Inflammatory macrophage (primary cell): ENCODE measurements at regions not wholly inside any gene's neighbourhood (a gene's known extent, or its start where the extent isn't known, plus 50 kb on each side); places are given as distances from the start of the nearest gene placed in this dataset.

Experiments used
- DNase-seq, 2 donors: peaks; one replicate each; pipeline ENCODE4 v3.0.0-alpha.2; 2020 to 2022

GRCh38 chr1:25080294-25081209 is 150.5 kb upstream of the RUNX3 start:
- peak; percentile 80 to 84 for DNase-seq

DNA sequence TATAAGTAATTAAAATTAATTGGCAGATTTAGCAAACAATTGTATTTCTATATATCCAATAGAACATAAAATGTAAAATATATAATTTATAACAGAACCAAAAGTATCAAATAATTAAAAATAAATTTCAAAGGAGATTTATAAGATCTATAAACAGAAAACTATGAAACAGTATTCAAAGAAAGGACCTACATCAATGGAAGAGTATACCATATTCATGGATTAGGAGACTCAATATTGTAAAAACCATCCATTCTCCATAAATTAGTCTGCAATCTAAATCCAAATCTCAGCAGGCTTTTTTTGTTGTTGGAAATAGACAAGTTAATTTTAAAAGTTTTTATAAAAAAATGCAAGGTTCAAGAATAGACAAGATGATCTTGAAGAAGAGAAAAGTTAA is 149.0 kb upstream of the RUNX3 start:
- no peak for DNase-seq

- no peak for DNase-seq
Observed at GRCh38 chr1:25074351-25075227, 144.5 kb upstream of the RUNX3 start.

GRCh38 chr1:25073640-25074270 is 143.7 kb upstream of the RUNX3 start:
- no peak for DNase-seq

GRCh38 chr1:25072461-25072860 is 142.4 kb upstream of the RUNX3 start:
- DNase-seq = no peak

DNA sequence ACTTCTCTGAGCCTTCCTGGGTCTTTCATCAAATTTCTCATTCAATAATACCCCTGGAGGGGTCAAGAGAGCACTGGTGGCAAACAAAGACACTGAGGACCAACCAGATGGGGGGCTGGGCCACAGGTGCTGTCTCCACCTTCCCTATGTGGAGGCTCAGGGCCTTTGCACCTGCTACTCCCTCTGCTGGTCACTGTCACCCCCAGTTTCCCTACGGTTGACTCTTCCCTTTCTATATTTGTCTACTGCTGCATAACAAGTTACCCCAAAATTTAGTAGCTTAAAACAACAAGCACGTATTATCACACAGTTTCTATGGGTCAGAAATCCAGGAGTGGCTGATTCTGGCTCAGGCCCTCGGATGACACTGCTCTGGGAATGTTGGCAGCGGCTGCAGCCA is 138.8 kb upstream of the RUNX3 start:
- DNase-seq = no peak

- DNase-seq = no peak
Observed at GRCh38 chr1:25068316-25068715, 138.2 kb upstream of the RUNX3 start.

- DNase-seq = no peak
Observed at GRCh38 chr1:25067518-25068251, 137.6 kb upstream of the RUNX3 start.

DNA sequence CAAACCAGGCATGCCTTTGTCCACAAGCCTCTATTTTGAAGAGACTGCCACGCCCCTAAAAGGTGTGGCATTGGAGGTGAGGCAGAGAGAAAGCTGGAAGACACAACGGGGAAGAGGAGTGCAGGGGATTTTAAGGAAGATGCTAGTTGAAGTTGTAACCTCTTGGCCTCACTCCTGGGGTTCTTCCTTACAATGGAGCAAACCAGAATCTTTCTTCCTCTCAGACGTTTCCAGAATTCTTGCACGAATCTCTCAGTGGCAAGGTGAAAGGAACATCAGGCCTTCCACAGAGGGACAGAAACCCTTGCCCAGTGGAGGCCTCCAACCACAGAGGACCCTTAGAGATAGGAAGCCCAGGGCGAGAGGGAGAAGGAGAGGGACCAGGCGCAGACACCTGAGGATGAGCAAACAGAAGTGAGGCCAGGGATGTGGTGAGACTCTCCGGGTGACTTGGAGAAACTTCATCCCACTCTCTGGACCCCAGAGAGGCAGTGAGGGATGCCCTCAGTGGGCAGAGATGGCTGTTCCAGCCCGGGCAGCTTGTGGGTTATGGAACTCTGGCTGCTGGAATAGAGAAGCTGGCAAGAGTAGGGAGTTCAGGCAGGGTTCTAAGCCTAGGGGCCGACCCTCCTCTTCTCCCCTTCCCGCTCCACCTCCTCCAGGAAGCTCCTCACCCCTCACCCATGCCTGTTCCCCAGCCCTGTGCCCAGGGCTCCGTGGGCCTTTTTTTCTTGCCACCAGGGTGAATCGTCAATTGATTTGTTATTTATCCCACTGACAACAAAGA is 136.8 kb upstream of the RUNX3 start:
- DNase-seq = no peak

DNA sequence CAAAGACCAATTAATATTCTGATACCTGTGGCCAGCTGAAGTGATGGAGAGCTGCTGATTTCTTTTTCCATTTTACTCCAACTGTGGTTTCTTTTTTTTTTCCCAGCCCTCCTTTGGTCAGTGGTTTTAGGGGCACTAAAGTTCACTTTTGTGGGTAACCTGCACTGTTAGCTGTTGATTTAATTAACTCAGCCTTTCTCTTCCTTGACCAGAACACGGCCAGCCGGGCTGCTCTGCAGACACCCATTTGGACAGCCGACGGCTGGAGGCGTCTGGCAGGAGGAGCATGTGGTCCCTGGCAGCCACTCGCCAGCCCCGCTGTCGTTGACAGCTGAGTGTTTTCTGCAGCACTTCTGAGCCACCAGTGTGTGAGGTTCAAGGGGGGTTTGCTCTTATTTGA is 136.2 kb upstream of the RUNX3 start:
- DNase-seq = no peak

DNA sequence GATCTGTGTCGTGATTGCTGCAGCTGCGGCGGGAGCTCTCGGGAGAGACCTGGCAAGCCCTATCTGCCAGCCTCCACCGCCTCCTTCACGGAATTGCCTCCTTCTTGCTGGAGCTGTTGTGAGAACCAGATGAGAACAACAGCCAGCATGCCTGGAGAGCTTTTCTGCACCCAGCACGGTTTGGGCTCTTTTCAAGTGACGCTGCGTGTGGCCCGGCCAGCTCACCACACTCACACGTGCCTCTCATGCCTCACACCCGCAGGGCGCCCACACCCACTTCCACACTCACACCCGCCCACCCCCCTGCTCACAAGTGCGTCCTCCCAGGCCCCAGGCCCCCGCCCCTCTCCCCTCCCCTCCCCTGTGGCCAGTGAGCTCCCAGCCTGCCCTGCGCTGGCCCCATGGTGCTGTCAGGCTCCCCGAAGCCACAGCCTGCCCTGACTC is 135.7 kb upstream of the RUNX3 start:
- no peak for DNase-seq

DNA sequence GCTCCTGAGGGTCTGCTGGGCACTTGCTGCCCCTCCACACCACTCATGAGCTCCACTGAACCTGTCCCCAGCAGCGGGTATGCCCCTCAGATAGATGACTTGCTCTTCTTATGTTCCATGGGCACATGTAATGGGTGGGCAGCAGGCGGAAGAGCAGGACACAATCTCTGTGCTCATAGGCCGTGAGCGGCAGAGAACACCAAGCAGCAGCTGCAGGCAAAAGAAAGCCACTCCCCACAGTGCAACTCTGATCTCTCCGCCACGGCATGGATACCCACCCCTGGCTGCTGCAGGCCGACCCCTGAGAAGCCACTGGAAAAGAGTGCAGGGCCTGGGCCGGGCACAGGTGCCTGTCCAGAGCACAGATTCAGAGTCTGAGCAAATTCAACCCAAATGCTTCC is 135.2 kb upstream of the RUNX3 start:
- DNase-seq = no peak

DNA sequence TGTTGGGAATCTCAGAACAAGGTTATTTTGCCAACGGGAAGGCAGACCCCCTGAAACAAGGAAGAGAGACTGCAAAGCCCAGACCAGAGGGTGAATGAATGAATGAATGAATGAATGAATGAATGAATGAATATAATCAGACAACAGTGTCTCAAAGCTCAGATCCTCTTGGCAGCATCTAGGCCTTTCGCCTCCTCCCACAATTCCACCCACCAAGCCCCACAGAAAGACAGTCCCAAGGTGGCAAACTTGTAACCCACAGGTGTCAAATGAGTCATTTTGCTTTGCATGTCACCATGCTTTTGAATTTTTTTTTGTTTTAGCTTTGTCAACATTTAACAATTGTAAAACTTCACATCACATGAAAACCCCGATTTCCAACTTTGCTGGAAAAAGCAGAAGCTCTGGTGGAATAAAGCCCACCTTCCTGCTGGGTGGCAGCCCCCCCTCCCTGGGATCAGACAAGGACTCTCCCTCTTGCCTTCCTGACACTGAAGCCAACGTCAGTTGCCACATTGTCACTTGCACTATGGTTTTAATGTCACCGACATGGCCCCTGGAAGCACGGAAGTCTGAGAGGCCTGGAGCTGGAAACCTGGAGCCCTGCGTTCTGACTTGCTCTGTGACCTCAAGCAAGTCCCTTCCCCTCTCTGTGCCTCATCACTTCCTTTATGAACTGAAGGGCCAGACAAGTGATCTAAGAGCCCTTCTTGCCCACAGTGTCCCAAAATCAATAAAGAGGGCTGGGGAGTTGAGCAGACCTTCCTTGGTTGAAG is 134.6 kb upstream of the RUNX3 start:
- peak; percentile 54 to 55 for DNase-seq

- DNase-seq = no peak
Observed at GRCh38 chr1:25063591-25064416, 133.7 kb upstream of the RUNX3 start.

- DNase-seq = no peak
Observed at GRCh38 chr1:25062621-25063255, 132.7 kb upstream of the RUNX3 start.

- no peak for DNase-seq
Observed at GRCh38 chr1:25061261-25061995, 131.4 kb upstream of the RUNX3 start.

DNA sequence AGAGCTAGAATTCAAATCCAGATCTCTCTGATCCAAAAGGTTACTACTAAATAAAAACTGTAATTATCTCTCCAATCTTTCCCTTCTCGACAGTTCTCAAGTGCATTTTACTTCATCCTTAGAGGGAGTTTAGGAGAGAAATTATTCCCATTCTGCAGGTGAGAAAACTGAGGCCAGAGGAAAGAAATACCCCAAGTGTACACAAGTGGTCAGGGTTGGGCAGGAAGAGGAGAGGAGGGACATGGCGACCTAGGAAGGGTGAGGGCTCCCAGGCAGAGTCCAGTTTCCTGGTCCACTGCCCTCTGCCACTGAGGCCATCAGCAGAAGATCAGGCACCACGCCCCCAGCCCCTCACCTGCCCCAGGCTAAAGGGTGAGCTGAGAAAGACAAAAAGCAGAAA is 127.1 kb upstream of the RUNX3 start:
- no peak for DNase-seq

GRCh38 chr1:25056536-25056935 is 126.5 kb upstream of the RUNX3 start:
- DNase-seq = no peak

DNA sequence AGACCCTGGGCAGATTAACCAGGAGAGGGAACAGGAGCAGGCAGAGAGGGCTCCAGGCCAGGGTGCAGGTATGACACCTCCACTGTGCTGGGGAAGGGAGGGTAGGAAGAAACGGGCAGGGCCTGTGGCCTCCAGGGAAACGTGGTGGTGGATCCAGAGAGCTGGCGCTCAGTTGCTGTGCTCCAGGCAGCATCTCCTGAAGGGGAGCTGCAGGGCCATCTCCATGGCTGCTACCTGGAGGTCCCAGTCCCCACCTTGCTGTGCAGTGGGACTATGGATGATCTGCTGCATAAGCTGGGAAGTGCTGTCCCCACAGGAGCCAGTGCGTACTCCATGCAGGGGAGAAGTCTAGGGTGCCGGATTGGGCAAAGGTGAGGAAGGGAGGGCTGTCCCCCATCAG is 125.9 kb upstream of the RUNX3 start:
- no peak for DNase-seq
